Stimulated activated naive B cell treated with anti-CD40 and anti-IgM and Interleukin-4, amounts not matched to agents 10 μg/mL and 1 μg/mL and 100 μg/mL, for 72 hours (primary cell): ENCODE measurements at regions not wholly inside any gene's neighbourhood (a gene's known extent, or its start where the extent isn't known, plus 50 kb on each side); places are given as distances from the start of the nearest gene placed in this dataset.

Experiments used
- ATAC-seq, 2 donors: fragments of 150-1000 bp; cut with Tn5 transposase; replicated peaks; 2 replicates each; pipeline ENCODE4 v1.10.0; 2021; ENCODE audit warnings: moderate library complexity in 1 of 2
- DNase-seq: peaks from one replicate; pipeline ENCODE4 v3.0.0; 2021
- H3K27ac Mint-ChIP-seq: one replicate; pipeline ENCODE4 v1.8.0; 2022; ENCODE audit warnings: mild to moderate bottlenecking, mixed read lengths
- H3K27me3 Mint-ChIP-seq, 2 donors: one replicate each; pipeline ENCODE4 v1.8.0; 2022; ENCODE audit warnings: mixed read lengths in 2 of 2
- H3K36me3 Mint-ChIP-seq, 2 donors: one replicate each; pipeline ENCODE4 v1.8.0; 2022; ENCODE audit warnings: mixed read lengths in 2 of 2, mild to moderate bottlenecking in 1 of 2
- H3K4me1 Mint-ChIP-seq, 2 donors: one replicate each; pipeline ENCODE4 v1.8.0; 2022; ENCODE audit warnings: mixed read lengths in 2 of 2, mild to moderate bottlenecking in 1 of 2
- H3K4me3 Mint-ChIP-seq, 2 donors: one replicate each; pipeline ENCODE4 v1.8.0; 2022; ENCODE audit warnings: mild to moderate bottlenecking in 2 of 2, mixed read lengths in 2 of 2, moderate library complexity in 1 of 2
- H3K9me3 Mint-ChIP-seq, 2 donors: one replicate each; pipeline ENCODE4 v1.8.0; 2022; ENCODE audit warnings: mixed read lengths in 2 of 2, mild to moderate bottlenecking in 1 of 2

GRCh38 chr20:51269671-51270070 is 246.8 kb upstream of the KCNG1 start:
- Mint-ChIP-seq H3K9me3 (peaks cover 5% of the 10 kb centered on the region in 2 donors), H3K36me3 (peaks cover under 1 to 2% of the 10 kb centered on the region in 2 donors)
- no peak for DNase-seq

GRCh38 chr20:51267679-51268078 is 244.8 kb upstream of the KCNG1 start:
- Mint-ChIP-seq H3K36me3 (peaks cover 2 to 4% of the 10 kb centered on the region in 2 donors), H3K27ac (no peak overlapping the region), H3K4me1 (no peaks in the 10 kb centered on the region), H3K9me3 (peaks cover 7 to 8% of the 10 kb centered on the region in 2 donors), H3K27me3 (peaks cover 7 to 14% of the 10 kb centered on the region in 2 donors), H3K4me3 (no peak overlapping the region)
- DNase-seq (no peak), ATAC-seq (no peak)

More at GRCh38 chr20:51269671-51270070, 246.8 kb upstream of the KCNG1 start:
- Mint-ChIP-seq H3K27ac (no peak overlapping the region), H3K4me1 (no peaks in the 10 kb centered on the region), H3K4me3 (no peak overlapping the region), H3K27me3 (peaks cover 17 to 21% of the 10 kb centered on the region in 2 donors)
- ATAC-seq, result no peak

- H3K27me3 Mint-ChIP-seq, result peaks cover 6 to 13% of the 10 kb centered on the region in 2 donors
- peaks cover 2 to 4% of the 10 kb centered on the region in 2 donors for H3K36me3 Mint-ChIP-seq
- no peak for ATAC-seq
- DNase-seq, result no peak
- no peak overlapping the region for H3K4me3 Mint-ChIP-seq
- H3K27ac Mint-ChIP-seq, result no peak overlapping the region
- H3K4me1 Mint-ChIP-seq, result no peaks in the 10 kb centered on the region
- H3K9me3 Mint-ChIP-seq, result peaks cover 7 to 8% of the 10 kb centered on the region in 2 donors
Measured at GRCh38 chr20:51266353-51266752, 243.4 kb upstream of the KCNG1 start.

GRCh38 chr20:51265361-51265760 is 242.5 kb upstream of the KCNG1 start:
- peaks cover 2 to 4% of the 10 kb centered on the region in 2 donors for H3K36me3 Mint-ChIP-seq

GRCh38 chr20:51262240-51262639 is 239.3 kb upstream of the KCNG1 start:
- H3K36me3 Mint-ChIP-seq, result peaks cover 0 to 4% of the 10 kb centered on the region in 2 donors
- ATAC-seq, result no peak
- H3K9me3 Mint-ChIP-seq, result peaks cover 4 to 8% of the 10 kb centered on the region in 2 donors
- no peak overlapping the region for H3K4me3 Mint-ChIP-seq
- no peak overlapping the region for H3K27ac Mint-ChIP-seq
- peaks cover 13 to 16% of the 10 kb centered on the region in 2 donors for H3K27me3 Mint-ChIP-seq
- H3K4me1 Mint-ChIP-seq, result no peaks in the 10 kb centered on the region
- no peak for DNase-seq

More at GRCh38 chr20:51265361-51265760, 242.5 kb upstream of the KCNG1 start:
- H3K4me1 Mint-ChIP-seq, result no peaks in the 10 kb centered on the region
- no peak overlapping the region for H3K27ac Mint-ChIP-seq
- DNase-seq (no peak), ATAC-seq (no peak)
- no peak overlapping the region for H3K4me3 Mint-ChIP-seq
- H3K27me3 Mint-ChIP-seq, result peaks cover 6 to 13% of the 10 kb centered on the region in 2 donors
- peaks cover 6 to 8% of the 10 kb centered on the region in 2 donors for H3K9me3 Mint-ChIP-seq

- no peak overlapping the region for H3K27ac Mint-ChIP-seq
- DNase-seq (no peak), ATAC-seq (no peak)
- peaks cover 21 to 23% of the 10 kb centered on the region in 2 donors for H3K27me3 Mint-ChIP-seq
- peaks cover 0 to 1% of the 10 kb centered on the region in 2 donors for H3K36me3 Mint-ChIP-seq
- H3K9me3 Mint-ChIP-seq, result peaks cover 1 to 2% of the 10 kb centered on the region in 2 donors
- no peaks in the 10 kb centered on the region for H3K4me1 Mint-ChIP-seq
- H3K4me3 Mint-ChIP-seq, result no peak overlapping the region
Measured at GRCh38 chr20:51259455-51259854, 236.5 kb upstream of the KCNG1 start.

- DNase-seq (no peak), ATAC-seq (no peak)
- no peaks in the 10 kb centered on the region for H3K36me3 Mint-ChIP-seq
- H3K27me3 Mint-ChIP-seq, result peaks cover 19 to 31% of the 10 kb centered on the region in 2 donors
- H3K27ac Mint-ChIP-seq, result no peak overlapping the region
- H3K4me3 Mint-ChIP-seq, result no peak overlapping the region
- H3K4me1 Mint-ChIP-seq, result no peaks in the 10 kb centered on the region
- H3K9me3 Mint-ChIP-seq, result no peaks in the 10 kb centered on the region
Measured at GRCh38 chr20:51258582-51259165, 235.8 kb upstream of the KCNG1 start.

- Mint-ChIP-seq H3K4me1 (peaks cover 0 to 1% of the 10 kb centered on the region in 2 donors), H3K27ac (no peak overlapping the region), H3K27me3 (peaks cover 31 to 36% of the 10 kb centered on the region in 2 donors), H3K9me3 (peaks cover 0 to under 1% of the 10 kb centered on the region in 2 donors), H3K4me3 (no peak overlapping the region), H3K36me3 (no peaks in the 10 kb centered on the region)
- ATAC-seq (no peak), DNase-seq (no peak)
Measured at GRCh38 chr20:51255417-51255816, 232.5 kb upstream of the KCNG1 start.

- Mint-ChIP-seq H3K9me3 (peaks cover 0 to 2% of the 10 kb centered on the region in 2 donors), H3K27me3 (peaks cover 30 to 39% of the 10 kb centered on the region in 2 donors), H3K4me3 (no peak overlapping the region), H3K27ac (no peak overlapping the region), H3K36me3 (no peaks in the 10 kb centered on the region), H3K4me1 (peaks cover 0 to 1% of the 10 kb centered on the region in 2 donors)
- ATAC-seq, result no peak
- DNase-seq, result no peak
Measured at GRCh38 chr20:51253280-51253679, 230.4 kb upstream of the KCNG1 start.

GRCh38 chr20:51249781-51250180 is 226.9 kb upstream of the KCNG1 start:
- ATAC-seq, result no peak
- H3K36me3 Mint-ChIP-seq, result no peaks in the 10 kb centered on the region
- H3K27ac Mint-ChIP-seq, result no peak overlapping the region
- no peak overlapping the region for H3K4me3 Mint-ChIP-seq
- peaks cover 0 to 1% of the 10 kb centered on the region in 2 donors for H3K4me1 Mint-ChIP-seq
- H3K9me3 Mint-ChIP-seq, result peaks cover 0 to 2% of the 10 kb centered on the region in 2 donors
- DNase-seq, result no peak
- peaks cover 28 to 30% of the 10 kb centered on the region in 2 donors for H3K27me3 Mint-ChIP-seq

GRCh38 chr20:51249215-51249614 is 226.3 kb upstream of the KCNG1 start:
- DNase-seq, result no peak
- no peaks in the 10 kb centered on the region for H3K36me3 Mint-ChIP-seq

GRCh38 chr20:51244466-51244865 is 221.6 kb upstream of the KCNG1 start:
- Mint-ChIP-seq H3K4me1 (no peaks in the 10 kb centered on the region), H3K36me3 (peaks cover 8 to 12% of the 10 kb centered on the region in 2 donors), H3K27ac (no peak overlapping the region), H3K9me3 (peaks cover 8 to 11% of the 10 kb centered on the region in 2 donors), H3K4me3 (no peak overlapping the region), H3K27me3 (peaks cover 19 to 29% of the 10 kb centered on the region in 2 donors)
- ATAC-seq (no peak), DNase-seq (no peak)

More at GRCh38 chr20:51249215-51249614, 226.3 kb upstream of the KCNG1 start:
- ATAC-seq, result no peak
- Mint-ChIP-seq H3K27ac (no peak overlapping the region), H3K27me3 (peaks cover 22 to 30% of the 10 kb centered on the region in 2 donors), H3K9me3 (peaks cover 0 to 2% of the 10 kb centered on the region in 2 donors), H3K4me3 (no peak overlapping the region), H3K4me1 (peaks cover 0 to 1% of the 10 kb centered on the region in 2 donors)

GRCh38 chr20:51238675-51239305 is 215.9 kb upstream of the KCNG1 start:
- Mint-ChIP-seq H3K27me3 (peaks cover 24 to 36% of the 10 kb centered on the region in 2 donors), H3K4me1 (no peaks in the 10 kb centered on the region), H3K4me3 (no peak overlapping the region), H3K27ac (no peak overlapping the region), H3K9me3 (peaks cover 8 to 15% of the 10 kb centered on the region in 2 donors), H3K36me3 (peaks cover 8 to 12% of the 10 kb centered on the region in 2 donors)
- DNase-seq (no peak), ATAC-seq (no peak)

GRCh38 chr20:51237791-51238190 is 214.9 kb upstream of the KCNG1 start:
- no peaks in the 10 kb centered on the region for H3K4me1 Mint-ChIP-seq
- ATAC-seq, result no peak
- peaks cover 24 to 39% of the 10 kb centered on the region in 2 donors for H3K27me3 Mint-ChIP-seq
- H3K9me3 Mint-ChIP-seq, result peaks cover 7 to 13% of the 10 kb centered on the region in 2 donors
- no peak for DNase-seq
- H3K27ac Mint-ChIP-seq, result no peak overlapping the region
- H3K4me3 Mint-ChIP-seq, result no peak overlapping the region
- peaks cover 4 to 7% of the 10 kb centered on the region in 2 donors for H3K36me3 Mint-ChIP-seq

- Mint-ChIP-seq H3K27me3 (peaks cover 24 to 34% of the 10 kb centered on the region in 2 donors), H3K4me3 (no peak overlapping the region), H3K9me3 (peaks cover 3 to 9% of the 10 kb centered on the region in 2 donors), H3K4me1 (no peaks in the 10 kb centered on the region), H3K36me3 (peaks cover 2 to 5% of the 10 kb centered on the region in 2 donors), H3K27ac (no peak overlapping the region)
- DNase-seq (no peak), ATAC-seq (no peak)
Measured at GRCh38 chr20:51237278-51237677, 214.4 kb upstream of the KCNG1 start.
